GM18511 (cell line): ENCODE measurements at regions not wholly inside any gene's neighbourhood (a gene's known extent, or its start where the extent isn't known, plus 50 kb on each side); places are given as distances from the start of the nearest gene placed in this dataset.

ENCODE experiments used
- ATAC-seq: cut with Tn5 transposase; IDR thresholded peaks from one replicate; pipeline ENCODE4 v1.9.1; 2021; ENCODE audit warnings: mild to moderate bottlenecking, moderate library complexity; ENCODE audit not compliant: unreplicated experiment

DNA sequence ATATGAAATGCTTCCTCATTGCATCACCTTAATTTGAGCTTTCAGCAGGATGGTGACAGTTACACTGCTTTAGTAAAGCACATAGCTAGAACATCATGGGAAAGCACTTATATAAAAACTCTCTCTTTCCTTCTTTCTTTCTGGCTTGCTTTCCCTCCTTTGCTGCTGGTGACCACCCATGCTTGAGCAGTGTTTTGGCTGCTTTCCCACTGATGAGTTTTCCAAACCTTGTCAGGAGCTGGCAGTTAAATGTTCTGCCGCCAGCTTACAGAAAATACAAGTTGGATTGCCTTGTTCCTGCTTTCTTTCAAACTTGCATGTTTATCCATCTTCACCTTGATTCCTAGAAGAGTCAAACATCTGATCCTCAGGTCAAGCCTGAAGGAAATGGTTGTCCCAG, 323.9 kb downstream of the FOXA2 start:
- ATAC-seq: no peak

DNA sequence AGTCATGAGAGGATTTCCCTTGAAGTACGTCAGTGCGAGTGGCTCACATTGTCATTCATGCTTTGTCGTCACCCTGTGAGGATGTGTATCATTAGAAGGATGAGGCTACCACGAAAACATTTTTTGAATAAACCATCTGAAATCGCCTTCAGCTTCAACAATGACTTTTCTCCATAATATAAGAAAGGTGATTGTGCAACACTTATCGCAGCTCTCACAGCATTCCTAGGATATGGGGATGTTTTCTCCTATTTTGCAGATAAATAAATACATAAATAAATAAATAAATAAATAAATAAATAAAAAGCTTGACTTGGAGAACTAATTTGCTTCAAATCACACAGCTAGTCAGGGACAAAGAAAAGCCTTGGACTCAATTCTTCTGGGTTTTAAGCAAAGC, 326.5 kb downstream of the FOXA2 start:
- no peak for ATAC-seq

DNA sequence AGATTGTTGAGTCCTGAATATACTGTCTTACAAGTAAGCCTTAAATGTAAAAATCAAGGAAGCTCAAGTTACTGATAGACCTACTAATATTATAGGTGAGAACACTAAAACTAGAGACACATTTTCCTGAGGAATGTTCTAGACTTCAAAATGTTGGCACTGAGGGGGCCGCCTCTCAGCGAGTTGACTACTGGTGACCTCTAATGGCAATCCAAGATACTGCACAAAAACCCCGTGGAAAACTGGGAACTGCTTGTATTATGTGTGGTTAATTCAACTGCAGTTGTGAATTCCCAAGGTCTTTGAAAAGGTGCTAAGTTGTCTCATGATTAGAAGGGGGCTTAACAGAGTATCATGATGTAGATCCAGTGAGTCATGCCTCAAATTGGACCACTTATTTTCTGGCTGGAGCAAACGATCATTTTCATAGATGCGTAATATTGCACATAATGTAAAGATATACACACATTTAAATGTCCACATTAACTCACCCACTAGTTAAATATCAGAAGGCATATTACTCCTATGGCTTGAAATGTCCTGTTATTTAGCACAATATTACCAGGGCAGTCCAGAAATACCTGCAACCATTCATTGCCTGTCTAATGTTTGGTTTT, 336.2 kb downstream of the FOXA2 start:
- ATAC-seq: no peak

DNA sequence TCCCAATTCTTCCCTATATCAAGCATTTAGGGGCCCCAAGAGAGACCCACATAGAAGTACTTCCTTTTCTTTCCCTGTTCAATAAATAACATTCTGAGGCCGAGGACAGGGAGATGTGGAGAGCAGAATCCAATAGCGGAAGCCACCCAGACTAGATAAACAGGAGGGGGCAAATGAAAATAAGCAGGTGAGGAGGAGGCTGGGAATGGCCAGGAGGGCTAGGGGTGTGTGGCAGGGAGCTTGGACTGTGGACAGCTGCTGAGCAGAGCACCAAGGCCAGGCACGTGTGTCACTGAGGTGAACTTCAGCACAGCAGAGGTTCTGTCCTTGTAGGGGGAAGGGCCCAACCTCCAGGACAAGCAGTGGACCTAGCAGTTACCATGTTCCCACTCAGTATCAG, 339.2 kb downstream of the FOXA2 start:
- ATAC-seq: no peak

DNA sequence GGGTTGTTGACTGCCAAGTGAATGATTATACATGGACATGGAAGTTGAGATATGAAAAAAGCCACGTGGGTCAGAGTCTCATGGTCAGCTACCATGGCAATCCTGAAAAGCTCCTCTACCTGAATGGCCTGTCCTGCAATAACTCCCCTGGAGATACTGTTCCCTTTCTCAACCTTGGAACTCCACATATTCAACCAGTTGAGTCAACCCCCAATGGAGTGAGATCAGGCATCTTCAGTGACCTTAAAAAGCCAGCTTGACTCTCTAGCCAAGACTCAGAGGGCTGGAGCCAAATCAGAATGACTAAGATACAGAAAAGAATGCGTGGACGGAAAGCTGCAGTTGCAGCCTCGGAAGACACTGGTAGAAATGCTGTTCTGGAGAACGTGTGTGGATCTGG, 341.3 kb downstream of the FOXA2 start:
- ATAC-seq: no peak

DNA sequence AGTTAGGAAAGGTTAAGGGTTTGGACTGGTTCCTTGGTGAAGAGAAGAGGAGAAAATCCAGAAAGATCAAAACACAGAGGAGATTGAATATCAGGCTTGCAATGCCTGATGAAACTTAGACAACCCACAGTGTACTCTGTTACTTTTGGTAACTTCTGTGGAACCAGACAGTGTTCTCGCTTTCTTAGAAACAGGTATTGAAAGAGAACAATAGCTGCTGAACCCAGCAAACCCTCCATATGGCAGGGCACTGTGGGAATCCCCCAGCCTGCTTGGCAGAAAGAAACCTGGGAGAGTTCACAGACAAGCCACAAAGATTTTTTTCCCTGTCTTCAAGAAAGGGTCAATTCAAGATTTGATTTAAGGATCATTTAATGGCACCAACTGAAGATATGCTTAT, 342.8 kb downstream of the FOXA2 start:
- no peak for ATAC-seq

DNA sequence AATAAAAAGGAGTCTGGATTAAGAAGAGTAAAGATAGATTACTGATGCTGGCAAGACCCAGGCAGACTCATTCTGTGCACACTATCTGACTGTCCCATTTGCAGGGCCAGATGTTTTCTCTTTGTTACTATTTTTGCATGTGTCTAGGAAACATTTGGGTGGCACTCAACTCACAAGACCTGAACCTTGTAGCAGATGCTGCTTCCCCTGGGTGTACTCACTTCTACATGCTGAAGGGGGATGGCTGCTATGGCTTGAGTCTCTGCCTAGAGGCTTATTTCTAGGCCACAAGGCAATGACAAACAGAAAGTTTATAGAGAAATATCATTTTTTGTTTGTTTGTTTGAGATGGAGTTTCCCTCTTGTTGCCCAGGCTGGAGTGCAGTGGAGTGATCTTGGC, 351.4 kb downstream of the FOXA2 start:
- no peak for ATAC-seq

DNA sequence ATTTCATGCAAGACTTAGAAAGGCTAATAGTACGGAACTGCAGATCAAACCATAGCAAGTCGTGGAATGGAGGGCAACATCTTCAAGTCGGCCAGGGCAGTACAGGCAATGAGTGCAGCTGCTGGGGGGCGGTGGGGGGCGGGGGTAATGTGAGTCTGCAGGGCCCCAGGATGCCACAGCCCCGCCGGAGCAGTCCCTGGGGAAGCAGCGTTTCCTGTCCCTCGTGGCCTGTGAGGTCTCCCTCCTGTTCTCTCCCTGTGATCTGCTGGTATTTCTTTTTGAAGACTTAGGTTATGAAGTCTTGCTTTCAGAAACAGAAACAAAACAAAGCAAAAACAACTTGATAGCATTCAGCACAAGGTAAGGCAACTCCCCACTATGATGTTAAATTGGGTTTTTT, 351.9 kb downstream of the FOXA2 start:
- ATAC-seq: no peak

DNA sequence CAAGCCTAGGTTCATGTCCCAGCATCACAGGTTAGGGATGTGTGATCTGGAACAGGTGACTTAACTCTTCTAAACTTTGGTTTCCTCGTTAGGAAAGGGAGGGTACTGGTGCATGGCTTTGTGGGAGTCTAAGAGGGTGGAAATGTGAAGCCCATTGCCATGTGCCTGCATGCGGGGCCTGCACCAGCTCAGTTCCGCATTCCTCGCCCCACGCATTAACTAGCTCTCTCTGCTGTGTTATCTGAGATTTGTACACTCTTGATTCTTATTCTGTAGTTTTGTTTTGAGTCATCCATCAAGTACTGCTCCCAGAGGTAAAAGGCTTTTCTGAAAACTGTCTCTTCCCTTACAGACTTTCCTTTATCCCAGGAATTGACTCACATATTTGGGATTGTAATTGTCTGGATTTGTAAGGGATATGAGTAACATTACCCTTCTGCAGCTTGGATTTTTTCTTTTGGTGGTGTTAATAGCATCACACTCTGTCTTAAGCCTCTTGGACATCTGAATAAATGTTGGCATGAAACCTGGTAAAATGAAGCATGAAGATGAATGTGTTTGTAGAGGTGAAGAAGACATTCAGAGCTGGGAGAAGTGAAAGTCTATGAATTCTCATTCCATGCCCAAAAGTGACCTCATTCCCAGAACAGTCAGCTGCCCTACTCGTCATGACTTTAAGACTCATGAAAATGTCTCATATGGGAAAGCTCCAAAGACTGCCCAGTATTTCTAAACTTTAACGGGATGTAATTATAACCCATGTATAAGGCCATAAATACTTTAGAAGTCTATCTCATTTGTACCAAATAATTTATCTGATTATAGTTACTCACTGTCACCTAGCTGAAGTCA, 357.3 kb downstream of the FOXA2 start:
- ATAC-seq: no peak

DNA sequence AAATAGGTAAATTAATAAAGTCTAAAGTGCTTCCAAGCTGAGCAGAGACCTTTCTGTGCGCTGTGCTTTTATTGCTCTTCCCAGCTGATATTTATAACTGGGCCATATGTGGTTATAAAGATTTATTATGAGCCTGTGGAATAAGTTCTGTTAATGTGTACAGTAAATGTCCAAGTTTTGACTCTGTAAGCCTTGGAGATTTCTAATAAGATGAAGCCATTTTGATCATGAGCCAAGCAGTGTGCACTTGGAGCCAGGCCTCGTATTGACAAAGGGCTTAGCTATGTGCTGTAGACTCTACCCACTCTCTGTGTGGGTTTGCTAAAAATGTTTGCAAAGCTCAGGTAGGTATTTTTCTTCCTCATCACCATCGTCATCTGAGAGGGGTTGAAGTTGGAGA, 361.1 kb downstream of the FOXA2 start:
- no peak for ATAC-seq

DNA sequence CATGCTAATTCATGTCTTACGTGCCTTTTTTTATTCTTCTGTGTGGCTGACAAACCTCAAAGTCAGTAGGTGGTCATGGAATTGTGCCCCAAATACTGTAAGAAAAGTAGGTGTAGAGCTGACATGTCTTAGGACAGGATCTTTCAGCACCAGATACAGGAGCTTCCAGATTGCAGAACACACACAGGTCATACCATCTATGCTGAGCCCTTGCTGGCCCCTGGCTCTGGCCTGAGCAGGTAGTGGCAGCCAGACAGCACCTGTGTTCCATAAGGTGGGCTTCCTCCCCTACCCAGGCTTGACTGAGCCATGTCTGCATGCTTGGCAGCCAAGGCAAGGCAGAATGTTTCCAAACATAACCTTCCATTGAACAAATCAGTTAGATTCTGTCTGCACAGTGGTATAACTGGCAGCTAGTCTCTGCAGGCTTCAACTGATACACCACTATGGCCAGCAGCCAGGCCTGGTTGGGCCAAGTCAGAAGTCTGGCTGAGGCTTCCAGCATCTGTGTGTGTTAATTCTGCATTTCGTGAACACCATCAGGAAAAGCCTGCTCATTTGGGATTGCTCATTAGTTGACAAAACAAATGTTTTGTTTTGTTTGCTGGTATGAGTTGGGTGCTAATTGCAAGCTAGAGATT, 366.5 kb downstream of the FOXA2 start:
- ATAC-seq: no peak

DNA sequence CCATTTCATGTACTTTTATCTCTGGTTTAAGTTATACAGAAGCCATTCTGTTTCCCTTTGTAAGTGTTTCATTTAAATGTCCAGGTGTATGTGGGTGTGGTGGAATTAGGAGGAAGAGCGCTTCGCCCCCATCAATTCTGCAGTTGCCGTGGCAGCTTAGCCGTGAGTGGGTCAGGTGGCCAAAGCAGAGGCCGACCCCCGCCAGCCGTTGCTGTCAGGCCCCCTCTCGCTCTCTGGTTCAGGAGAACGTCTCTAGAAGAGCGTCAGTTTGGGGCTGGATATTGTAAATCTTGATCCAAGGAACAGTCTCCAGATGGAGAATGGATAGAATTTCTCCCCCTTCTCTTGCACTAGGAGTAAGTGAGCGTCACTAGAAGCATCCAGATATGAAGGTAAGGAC, 367.4 kb downstream of the FOXA2 start:
- ATAC-seq: no peak

DNA sequence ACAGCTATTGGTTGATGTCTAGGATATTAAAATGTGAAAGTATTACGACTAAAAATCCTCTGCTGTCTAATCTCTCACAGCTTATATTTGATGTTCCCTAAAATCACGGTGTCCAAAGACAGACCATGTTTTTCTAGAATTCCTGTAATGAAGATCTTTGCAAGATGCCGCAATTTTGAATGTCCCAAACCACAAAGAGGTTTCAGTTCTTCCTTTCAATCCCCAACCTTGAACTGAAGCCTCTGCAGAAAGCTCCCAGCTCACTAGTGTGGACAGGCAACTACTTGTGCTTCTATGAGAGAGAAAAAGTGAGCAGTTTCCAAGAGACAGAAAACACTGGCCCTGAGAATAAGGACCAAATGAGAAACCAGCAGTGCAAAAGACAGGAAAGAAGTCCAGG, 370.1 kb downstream of the FOXA2 start:
- no peak for ATAC-seq

DNA sequence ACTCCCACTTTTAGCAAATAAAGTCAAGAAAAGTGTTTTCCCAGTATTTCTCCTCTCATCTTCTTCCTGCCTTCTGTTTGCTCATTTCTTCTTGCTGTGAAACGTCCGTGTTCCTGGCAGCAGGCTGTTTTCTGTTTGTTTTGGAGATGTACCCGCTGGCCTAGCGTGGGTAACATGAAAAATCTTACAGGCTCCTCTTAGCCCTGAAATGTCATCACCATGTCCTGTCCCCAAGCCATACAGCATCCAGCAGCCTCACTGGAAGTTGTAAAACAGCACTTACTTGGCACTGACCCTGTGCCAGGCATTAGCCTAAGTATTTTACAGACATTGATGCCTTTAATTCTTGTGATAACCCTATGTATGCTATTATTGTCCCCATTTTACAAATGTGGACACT, 371.1 kb downstream of the FOXA2 start:
- no peak for ATAC-seq

DNA sequence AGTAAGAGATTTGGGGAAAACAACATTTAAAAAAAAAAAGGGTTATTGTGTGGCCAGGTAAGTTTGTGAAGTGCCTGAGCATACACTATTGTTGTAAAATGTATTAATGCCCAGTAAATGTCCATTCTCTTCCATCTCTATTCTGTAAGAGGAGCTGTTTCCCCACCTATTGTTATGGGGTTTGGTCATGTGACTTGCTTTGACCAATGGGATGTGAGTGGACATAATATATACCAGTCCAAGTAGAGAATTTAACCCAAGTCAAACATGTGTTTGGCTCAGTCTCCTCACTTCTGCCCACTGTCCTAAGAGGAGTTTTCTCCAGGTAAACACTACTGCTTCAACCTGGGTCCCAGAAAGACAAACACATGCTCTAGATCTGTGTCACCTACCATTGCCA, 377.1 kb downstream of the FOXA2 start:
- no peak for ATAC-seq

DNA sequence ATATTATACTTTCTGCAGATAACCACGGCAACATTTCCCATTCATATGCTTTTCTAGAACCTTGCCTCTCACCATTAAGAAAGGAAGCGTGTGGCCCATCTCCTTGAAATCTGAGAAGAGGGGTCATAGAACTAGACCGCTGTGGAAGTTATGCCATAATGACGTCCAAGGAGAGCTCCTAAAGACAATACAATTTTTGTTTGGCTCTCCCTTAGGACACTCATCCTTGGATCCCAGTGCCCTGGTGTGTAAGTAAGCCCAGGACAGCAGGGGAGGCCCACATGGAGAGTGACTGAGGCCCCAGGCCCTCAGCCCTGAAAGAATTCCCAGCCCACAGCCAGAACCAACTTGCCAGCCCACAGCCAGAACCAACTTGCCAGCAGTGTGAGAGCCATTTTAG, 379.6 kb downstream of the FOXA2 start:
- no peak for ATAC-seq

DNA sequence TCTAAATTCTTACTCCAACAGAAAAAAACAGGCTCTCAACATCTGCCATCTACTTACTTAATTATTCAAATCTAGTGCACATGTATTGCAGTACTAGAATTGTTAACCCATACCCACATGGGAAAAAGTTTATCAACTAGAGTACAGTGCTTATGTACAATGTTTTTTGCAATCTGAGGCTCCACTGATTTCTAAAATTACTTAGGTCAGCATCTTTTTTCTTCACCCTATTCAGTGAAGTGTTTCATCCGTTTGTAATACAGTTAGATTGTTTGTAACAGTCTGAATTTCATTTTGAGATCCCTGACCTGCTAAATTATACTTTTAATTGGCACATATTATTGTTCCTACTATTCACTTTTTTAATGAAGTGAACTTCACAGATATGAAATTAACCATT, 402.2 kb downstream of the FOXA2 start:
- ATAC-seq: no peak

DNA sequence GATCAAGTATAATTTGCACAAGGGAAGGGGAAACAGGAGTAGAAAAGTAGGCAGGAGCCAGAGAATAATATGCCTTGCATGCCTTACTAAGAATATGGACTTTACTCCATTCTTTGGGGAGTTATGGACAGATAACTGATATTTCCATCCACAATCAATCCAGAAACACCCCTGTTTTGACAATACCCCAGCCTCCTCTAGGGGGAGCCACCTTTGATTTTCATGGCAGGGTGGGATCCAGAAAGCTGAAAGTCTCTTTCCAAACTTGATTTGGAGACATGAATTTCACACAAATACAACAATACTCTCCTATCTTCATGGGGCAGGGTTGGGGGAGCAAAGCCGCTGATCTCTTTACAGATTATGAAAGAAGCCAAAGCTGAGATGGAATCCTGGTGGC, 404.1 kb downstream of the FOXA2 start:
- ATAC-seq: no peak

DNA sequence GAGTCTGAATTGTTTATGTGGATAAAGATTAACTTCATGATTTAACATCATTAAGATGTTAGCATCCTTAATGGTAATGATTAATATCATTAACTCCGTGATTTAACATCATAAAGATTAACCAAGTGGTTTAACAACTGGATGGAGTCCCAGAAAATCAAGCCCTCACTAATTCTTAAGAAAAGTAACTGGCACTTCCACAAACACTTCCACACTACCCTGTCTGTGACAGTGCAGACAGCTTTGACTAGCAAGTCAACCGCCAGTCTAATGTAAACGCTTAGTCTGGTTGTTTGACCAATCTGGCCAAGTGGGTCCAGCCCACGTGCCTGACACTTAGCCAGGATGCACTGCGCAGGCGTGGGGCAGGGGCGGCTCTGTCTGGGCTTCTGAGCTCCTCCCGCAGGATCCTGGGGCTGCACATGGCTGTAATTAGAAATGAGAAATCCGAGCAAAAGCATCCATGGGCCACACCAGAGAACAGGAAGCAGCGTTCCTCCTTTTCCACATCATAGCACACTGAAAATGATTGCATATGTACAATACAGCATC, 424.2 kb downstream of the FOXA2 start:
- ATAC-seq: no peak

DNA sequence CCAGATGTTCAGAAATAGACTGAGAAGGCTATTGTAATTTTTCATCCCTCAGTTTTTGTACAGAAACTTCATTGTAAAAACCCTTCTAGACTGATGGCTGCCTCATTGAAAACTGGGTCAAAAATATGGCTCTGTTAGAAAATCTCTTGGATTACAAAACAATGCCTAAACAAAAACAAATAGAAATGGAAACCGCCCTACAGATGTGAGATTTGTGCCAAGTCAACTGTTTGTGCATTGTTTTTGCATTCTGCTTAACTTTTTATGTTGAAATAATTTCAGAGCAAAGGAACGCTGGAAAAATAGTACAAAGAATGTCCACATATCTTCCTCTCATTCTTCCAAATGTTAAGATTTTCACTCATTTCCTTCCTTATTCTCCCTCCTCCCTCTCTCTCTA, 425.1 kb downstream of the FOXA2 start:
- ATAC-seq: no peak

DNA sequence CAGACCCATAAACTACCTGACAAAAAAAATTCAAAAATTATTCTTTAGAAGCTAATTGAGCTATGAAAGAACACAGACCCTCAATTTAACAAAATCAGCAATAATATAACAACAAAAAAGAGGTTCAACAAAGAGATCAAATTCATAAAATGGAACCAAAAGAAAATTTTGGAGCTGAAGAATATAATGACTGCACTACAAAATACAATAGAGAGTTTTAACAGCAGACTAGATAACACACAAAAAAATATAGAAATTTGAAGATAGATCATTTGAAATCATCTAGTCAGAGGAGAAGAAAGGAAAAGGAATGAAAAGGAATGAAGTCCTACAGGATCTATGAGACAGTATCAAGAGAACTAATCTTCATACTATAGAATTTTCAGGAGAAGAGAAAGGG, 422.1 kb downstream of the PAX1 start:
- ATAC-seq: no peak
